Aorta (tissue), 5 donors: ENCODE measurements at regions not wholly inside any gene's neighbourhood (a gene's known extent, or its start where the extent isn't known, plus 50 kb on each side); places are given as distances from the start of the nearest gene placed in this dataset.
"Not testable (repeated sequence)": the region's sequence is repeated elsewhere in the genome, so short reads cannot be mapped to it uniquely, and the experiment has no call there.

ENCODE experiments used
- ATAC-seq: fragments of 200-7000 bp; cut with Tn5 transposase; one replicate; pipeline ENCODE4 v1.9.1; 2022; ENCODE audit warnings: moderate library complexity; ENCODE audit not compliant: low FRiP score
- DNase-seq, 2 donors: peaks; one replicate each; pipeline ENCODE4 v3.0.0-alpha.2; 2020
- H3K27ac ChIP-seq, 2 donors: one replicate each; pipeline ENCODE4 v1.5.1; 2013; ENCODE audit warnings: low read length in 2 of 2, mild to moderate bottlenecking in 2 of 2, moderate library complexity in 2 of 2, control low read depth in 1 of 2, inconsistent platforms in 1 of 2, low read depth in 1 of 2
- H3K27me3 ChIP-seq, 2 donors: one replicate each; pipeline ENCODE4 v1.6.1; 2013; ENCODE audit warnings: control low read depth in 1 of 2, low read length in 1 of 2, mild to moderate bottlenecking in 1 of 2, moderate library complexity in 1 of 2; ENCODE audit not compliant: insufficient read depth in 2 of 2, control insufficient read depth in 1 of 2
- H3K36me3 ChIP-seq, 2 donors: one replicate each; pipeline ENCODE4 v1.6.1; 2013; ENCODE audit warnings: control low read depth in 1 of 2, low read length in 1 of 2, mild to moderate bottlenecking in 1 of 2; ENCODE audit not compliant: insufficient read depth in 2 of 2, control insufficient read depth in 1 of 2
- H3K4me1 ChIP-seq, 2 donors: one replicate each; pipeline ENCODE4 v1.6.1; 2013; ENCODE audit warnings: low read length in 2 of 2, control low read depth in 1 of 2, mild to moderate bottlenecking in 1 of 2, moderate library complexity in 1 of 2; ENCODE audit not compliant: insufficient read depth in 2 of 2, control insufficient read depth in 1 of 2
- H3K4me3 ChIP-seq, 2 donors: one replicate each; pipeline ENCODE4 v1.5.1; 2013; ENCODE audit warnings: low read length in 2 of 2, control low read depth in 1 of 2, mild to moderate bottlenecking in 1 of 2
- H3K9me3 ChIP-seq: one replicate; pipeline ENCODE4 v1.6.1; 2013; ENCODE audit warnings: mild to moderate bottlenecking, low read length; ENCODE audit not compliant: control insufficient read depth
- WGBS, 2 donors: extraction: QIAGEN DNeasy Blood & Tissue Kit; methylation state at CpG; one replicate each; pipeline ENCODE4 v1.1.7; 2013; 5-methylcytosine and 5-hydroxymethylcytosine counted together
- intact Hi-C, 2 donors: fragments of 100-400 bp; cut with DNase I; formaldehyde crosslinking; loops; one replicate each; pipeline versions ENCODE4 v1.14.2 to v1.15.0; 2022
- donor health status: healthy with polysubstance abuse.
- donor health status: Bipolar disorder and iron deficiency.
- donor health status: DM: no; HTN: no; CAD: no.
- donor health status: DM: no; HTN: no; CAD: no.
- donor health status: DM: yes; HTN: yes; CAD: no.

- H3K27me3 ChIP-seq, DNase-seq, H3K4me3 ChIP-seq, intact Hi-C loops, H3K27ac ChIP-seq, H3K9me3 ChIP-seq, H3K4me1 ChIP-seq, ATAC-seq, H3K36me3 ChIP-seq: not testable (repeated sequence)
- 84 to 86% methylated on average over 7 to 8 of the region's 8 CpGs for WGBS, 2 donors
These were observed 106.1 kb downstream of the CHD1L start for GRCh38 chr1:147348592-147348991.

- 65 to 82% methylated on average over 1 of the region's 1 CpG for WGBS, 2 donors
- ATAC-seq, result no peak
These were observed 107.0 kb downstream of the CHD1L start for GRCh38 chr1:147349533-147349932.

GRCh38 chr1:147351140-147351835 lies 108.8 kb downstream of the CHD1L start:
- Histone ChIP-seq H3K4me1 (no peaks in the 10 kb centered on the region), H3K4me3 (no peak overlapping the region), H3K36me3 (no peaks in the 10 kb centered on the region), H3K27ac (no peak overlapping the region), H3K27me3 (no peaks in the 10 kb centered on the region), H3K9me3 (no peaks in the 10 kb centered on the region)
- 81 to 83% methylated on average over 3 of the region's 3 CpGs for WGBS, 2 donors
- ATAC-seq (no peak), DNase-seq (no peak)
- intact Hi-C loops, result no loop called here

More at GRCh38 chr1:147349533-147349932, 107.0 kb downstream of the CHD1L start:
- Histone ChIP-seq H3K4me3 (no peak overlapping the region), H3K27ac (no peak overlapping the region), H3K9me3 (no peaks in the 10 kb centered on the region), H3K36me3 (no peaks in the 10 kb centered on the region), H3K4me1 (no peaks in the 10 kb centered on the region), H3K27me3 (no peaks in the 10 kb centered on the region)
- intact Hi-C loops, result no loop called here
- DNase-seq, result no peak

DNA sequence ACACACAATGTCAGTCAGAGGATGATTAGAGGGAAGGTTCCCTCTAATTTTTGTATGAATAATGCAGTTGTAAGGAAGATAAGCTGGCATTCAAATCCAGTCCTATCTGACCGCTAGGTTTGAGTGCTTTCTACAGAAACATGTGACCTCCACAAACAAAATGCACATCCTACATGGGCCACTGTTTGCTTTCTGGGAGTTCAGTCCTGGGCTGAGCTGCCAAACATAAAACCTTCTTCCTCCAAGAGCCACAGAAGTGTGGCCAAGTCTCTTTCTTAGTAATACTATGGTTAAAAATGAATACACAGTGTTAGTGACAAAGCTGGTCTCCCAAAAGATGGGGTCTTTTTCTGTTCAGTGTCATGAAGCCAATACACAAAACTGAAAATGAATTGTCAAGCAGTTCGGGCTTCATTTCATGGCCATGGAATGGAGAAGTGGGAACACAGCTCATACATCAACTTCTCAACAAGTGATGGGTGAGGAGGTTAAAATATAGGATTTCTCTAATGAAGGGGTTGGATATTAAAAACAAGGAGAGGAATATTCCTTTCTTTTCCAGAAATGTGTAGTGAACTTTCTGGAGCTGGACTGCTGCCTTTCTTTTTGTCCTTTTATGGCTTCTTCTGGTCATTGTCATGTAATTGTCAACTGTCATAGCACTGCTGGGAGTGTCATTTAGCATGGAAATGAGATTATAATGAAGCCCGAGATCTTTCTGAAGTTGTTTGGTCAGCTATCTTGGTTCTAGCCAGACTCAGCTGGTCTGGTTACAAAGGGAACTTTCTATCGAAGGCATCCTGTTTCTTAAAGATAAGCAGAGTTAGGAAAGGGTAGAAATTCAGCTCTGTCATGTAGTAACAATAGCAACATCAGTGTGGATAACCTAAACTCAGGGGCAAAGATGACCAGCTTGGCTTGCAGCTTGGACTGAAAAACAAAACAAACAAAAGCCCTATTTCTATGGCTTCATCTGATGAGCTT lies 135.1 kb downstream of the CHD1L start:
- ATAC-seq (no peak), DNase-seq (no peak)
- Histone ChIP-seq H3K36me3 (no peaks in the 10 kb centered on the region), H3K4me3 (no peak overlapping the region), H3K27ac (no peak overlapping the region), H3K27me3 (no peaks in the 10 kb centered on the region), H3K9me3 (no peaks in the 10 kb centered on the region), H3K4me1 (no peaks in the 10 kb centered on the region)
- WGBS, 2 donors, result 36 to 41% methylated on average over 4 of the region's 4 CpGs
- intact Hi-C loops, result no loop called here

DNA sequence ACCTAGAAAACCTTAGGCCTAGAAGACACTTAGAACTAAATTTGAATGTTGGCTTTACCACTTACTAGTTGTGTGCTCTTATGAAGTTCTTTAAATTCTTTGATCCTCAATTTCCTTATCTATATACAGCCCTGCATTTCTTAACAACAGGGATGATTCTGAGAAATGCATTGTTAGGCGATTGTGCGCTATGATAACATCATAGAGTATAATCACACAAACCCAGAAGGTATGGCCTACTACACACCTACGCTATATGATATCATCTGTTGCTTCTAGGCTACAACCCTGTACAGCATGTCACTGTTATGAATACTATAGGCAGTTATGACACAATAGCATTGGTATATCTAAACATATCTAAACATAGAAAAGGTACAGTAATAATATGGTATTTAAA lies 137.4 kb downstream of the CHD1L start:
- ATAC-seq (no peak), DNase-seq (no peak)
- intact Hi-C loops, result no loop called here
- H3K4me1 ChIP-seq, result no peaks in the 10 kb centered on the region
- H3K27me3 ChIP-seq, result no peaks in the 10 kb centered on the region
- H3K36me3 ChIP-seq, result no peaks in the 10 kb centered on the region
- H3K27ac ChIP-seq, result no peak overlapping the region
- H3K9me3 ChIP-seq, result no peaks in the 10 kb centered on the region
- WGBS, 2 donors, result 93 to 97% methylated on average over 3 of the region's 3 CpGs
- no peak overlapping the region for H3K4me3 ChIP-seq

DNA sequence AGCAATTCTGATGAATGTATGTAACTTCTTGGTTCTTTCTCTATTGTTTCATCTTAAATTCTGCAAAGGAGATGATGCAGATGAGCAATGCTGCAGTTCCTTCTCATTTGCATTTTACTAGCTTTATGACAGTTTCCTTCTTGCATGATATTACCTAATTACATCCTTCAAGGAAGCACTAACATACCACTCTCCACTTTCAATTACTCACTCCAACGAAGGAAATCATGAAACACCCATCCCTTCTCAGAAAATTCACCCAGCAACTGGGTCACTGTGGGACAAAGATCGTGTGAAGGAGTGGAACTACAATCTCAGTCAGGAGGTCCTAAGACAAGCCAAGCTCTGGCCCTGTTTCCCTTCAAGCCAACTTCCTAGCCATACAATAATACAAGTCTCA lies 142.3 kb downstream of the CHD1L start:
- Histone ChIP-seq H3K4me3 (no peak overlapping the region), H3K4me1 (no peaks in the 10 kb centered on the region), H3K9me3 (no peaks in the 10 kb centered on the region), H3K36me3 (no peaks in the 10 kb centered on the region), H3K27ac (no peak overlapping the region), H3K27me3 (no peaks in the 10 kb centered on the region)
- no peak for ATAC-seq
- 52 to 55% methylated on average over 2 of the region's 2 CpGs for WGBS, 2 donors
- intact Hi-C loops, result no loop called here
- DNase-seq, result no peak

DNA sequence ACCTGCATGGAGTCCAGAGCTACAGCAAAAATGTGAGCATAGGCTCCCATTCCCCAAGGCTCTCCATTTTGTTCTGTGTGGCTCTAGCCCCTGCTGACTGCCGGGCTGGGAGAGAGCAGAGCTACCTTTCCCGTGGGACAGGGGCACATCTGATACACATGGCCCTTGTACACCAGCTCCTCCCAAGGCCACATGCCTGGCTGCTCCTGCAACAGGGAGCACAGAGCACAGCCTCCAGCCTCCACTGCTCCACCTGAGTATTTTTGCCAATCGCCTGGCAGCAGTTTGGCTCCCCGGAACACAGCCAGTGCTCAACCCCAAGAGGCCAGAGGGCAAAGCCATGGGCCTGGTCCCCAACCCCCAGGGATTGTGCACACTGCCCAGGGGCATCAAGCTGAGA lies 146.5 kb downstream of the CHD1L start:
- 73 to 74% methylated on average over 4 of the region's 4 CpGs for WGBS, 2 donors

DNA sequence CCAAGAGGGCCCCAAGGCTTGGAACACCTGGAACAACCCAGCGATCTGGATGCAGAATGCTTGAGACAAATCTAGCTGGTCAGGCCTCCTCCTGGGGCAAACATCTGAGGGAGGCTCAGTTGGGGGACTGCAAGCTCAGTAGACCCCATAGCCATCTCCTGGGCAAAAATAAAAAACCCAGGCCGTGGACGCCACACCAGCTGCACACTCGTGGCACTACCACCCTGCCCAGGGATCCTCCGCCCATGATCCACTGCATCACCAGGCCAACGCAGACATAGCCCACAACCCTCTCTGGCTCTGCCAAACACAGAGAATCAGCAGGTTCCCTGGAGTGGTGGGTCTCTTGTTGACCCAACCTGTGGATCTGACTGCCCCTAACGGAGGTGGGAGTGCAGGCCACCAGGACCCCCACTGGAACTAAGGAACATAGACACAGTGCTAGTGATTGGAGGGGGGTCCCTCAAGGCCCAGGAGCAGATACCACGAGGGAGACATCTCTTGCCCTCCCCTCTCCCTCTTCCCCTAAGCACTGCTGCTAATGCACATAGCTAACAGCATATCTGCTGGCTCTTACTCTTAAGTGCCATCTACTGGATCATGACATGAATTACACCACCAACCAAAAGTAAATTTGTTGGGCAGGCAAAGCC lies 147.2 kb downstream of the CHD1L start:
- no peaks in the 10 kb centered on the region for H3K4me1 ChIP-seq
- DNase-seq, result no peak
- H3K9me3 ChIP-seq, result no peaks in the 10 kb centered on the region
- no peak overlapping the region for H3K27ac ChIP-seq
- intact Hi-C loops, result loop anchor here (2.0 to 5.0 kb wide), 2 partner anchors 115 to 117 kb away; no protein-coding TSS in a partner anchor
- no peaks in the 10 kb centered on the region for H3K36me3 ChIP-seq
- no peaks in the 10 kb centered on the region for H3K27me3 ChIP-seq
- 77% methylated on average over 8 of the region's 8 CpGs for WGBS, 2 donors
- peak; percentile 52 for ATAC-seq
- H3K4me3 ChIP-seq, result no peak overlapping the region

More for the DNA sequence above, 146.5 kb downstream of the CHD1L start:
- H3K4me1 ChIP-seq, result no peaks in the 10 kb centered on the region
- H3K9me3 ChIP-seq, result no peaks in the 10 kb centered on the region
- ATAC-seq (peak; percentile 48), DNase-seq (no peak)
- H3K27me3 ChIP-seq, result no peaks in the 10 kb centered on the region
- intact Hi-C loops, result loop anchor here in 1 of 2 donors (2.0 kb wide), 1 partner anchor 114 kb away; no protein-coding TSS in a partner anchor
- no peak overlapping the region for H3K27ac ChIP-seq
- H3K4me3 ChIP-seq, result no peak overlapping the region
- no peaks in the 10 kb centered on the region for H3K36me3 ChIP-seq
